ENCODE measurements at regions not wholly inside any gene's neighbourhood (a gene's known extent, or its start where the extent isn't known, plus 50 kb on each side); places are given as distances from the start of the nearest gene placed in this dataset.

GRCh38 chr5:71904852-71905251 lies 185.8 kb downstream of the CARTPT start:
- H3K4me2 ChIP-seq (ENCODE audit: low read depth, low read length): no peak overlapping the region
- peaks cover 14% of the 10 kb centered on the region for H3K4me1 ChIP-seq (ENCODE audit: control insufficient read depth, insufficient read depth, low read length)
- TF ChIP-seq USF2 (IDR thresholded peaks at IDR 0.05; ENCODE audit: low read depth, low read length): no peak
- no peak for TF ChIP-seq MAFK (IDR thresholded peaks at IDR 0.05; ENCODE audit: low read depth, low read length)
- no peak overlapping the region for H3K9ac ChIP-seq (ENCODE audit: low read depth, low read length)
- CTCF ChIA-PET: no interaction called here
- H2BK120ac ChIP-seq (ENCODE audit: low read depth, low read length): no peak overlapping the region
- no peak overlapping the region for H2AK9ac ChIP-seq (replicated peaks; ENCODE audit: low read depth, low read length, poor library complexity)
- no peaks in the 10 kb centered on the region for H4K20me1 ChIP-seq (ENCODE audit: insufficient read depth, low read length)
- no peak overlapping the region for H3K23ac ChIP-seq (ENCODE audit: low read depth, low read length)
- DNase-seq (no peak), ATAC-seq (ENCODE audit: low read depth) (no peak)
- in situ Hi-C loops (cut with MboI; ENCODE audit: low sequenced_read_pairs): no loop called here
- no peak overlapping the region for H4K8ac ChIP-seq (ENCODE audit: low read depth in 2 of 2, low read length in 2 of 2)
- H2BK20ac ChIP-seq (ENCODE audit: low read depth, low read length): no peak overlapping the region
- H3K27ac ChIP-seq (ENCODE audit: insufficient read depth, low read length): no peak overlapping the region
- no peak overlapping the region for H2AK5ac ChIP-seq (ENCODE audit: low read depth, low read length)
- no peaks in the 10 kb centered on the region for H3K36me3 ChIP-seq (ENCODE audit: control insufficient read depth, insufficient read depth, low read length)
- dilution Hi-C loops (cut with HindIII; ENCODE audit: low sequenced_read_pairs, unreplicated experiment): no loop called here
- H2BK15ac ChIP-seq (ENCODE audit: low read depth, low read length): no peak overlapping the region
- no CpG with 5 or more reads among the region's 2 CpGs for WGBS, 2 experiments (ENCODE audit: extremely low coverage in 2 of 2, insufficient read length in 1 of 2)
- no peaks in the 10 kb centered on the region for H3K79me1 ChIP-seq (ENCODE audit: low read depth in 1 of 2, low read length in 2 of 2)
- no peak overlapping the region for H3K4ac ChIP-seq (ENCODE audit: low read depth, low read length)
- H2AFZ ChIP-seq (replicated peaks; ENCODE audit: low read length, poor library complexity): no peak overlapping the region
- no peak overlapping the region for H3K4me3 ChIP-seq (ENCODE audit: insufficient read depth, low read depth, low read length)
- no peak overlapping the region for H3K14ac ChIP-seq (replicated peaks; ENCODE audit: low read depth, low read length)
- H4K5ac ChIP-seq (ENCODE audit: low read depth, low read length): no peak overlapping the region
- H3K18ac ChIP-seq (ENCODE audit: low read depth, low read length): no peak overlapping the region
- POLR2A ChIA-PET (ENCODE audit: unreplicated experiment): no interaction called here
- BruUV-seq (replicated peaks): no TSS peak
- H3K9me3 ChIP-seq (ENCODE audit: control insufficient read depth, insufficient read depth, low read length): peaks cover 2% of the 10 kb centered on the region; the same call in 1 of the 2 replicates
- intact Hi-C loops (cut with micrococcal nuclease): no loop called here
- 0 out of 2 replicates have a peak, but pooled peaks cover 2% of the 10 kb centered on the region for H3K27me3 ChIP-seq (ENCODE audit: control insufficient read depth, insufficient read depth, low read length)
- peaks cover 5% of the 10 kb centered on the region; the same call in 1 of the 2 replicates for H3K9me1 ChIP-seq (ENCODE audit: insufficient read depth, low read length)
- no peak overlapping the region for H4K91ac ChIP-seq (ENCODE audit: insufficient read depth, low read depth, low read length)
- no peak overlapping the region for H2BK5ac ChIP-seq (ENCODE audit: low read depth, low read length, poor library complexity, severe bottlenecking)
- H3K56ac ChIP-seq (ENCODE audit: extremely low read depth, insufficient read depth, low read length): no peak overlapping the region

Data from IMR-90 (cell line).